ENCODE measurements at regions not wholly inside any gene's neighbourhood (a gene's known extent, or its start where the extent isn't known, plus 50 kb on each side); places are given as distances from the start of the nearest gene placed in this dataset.

DNA sequence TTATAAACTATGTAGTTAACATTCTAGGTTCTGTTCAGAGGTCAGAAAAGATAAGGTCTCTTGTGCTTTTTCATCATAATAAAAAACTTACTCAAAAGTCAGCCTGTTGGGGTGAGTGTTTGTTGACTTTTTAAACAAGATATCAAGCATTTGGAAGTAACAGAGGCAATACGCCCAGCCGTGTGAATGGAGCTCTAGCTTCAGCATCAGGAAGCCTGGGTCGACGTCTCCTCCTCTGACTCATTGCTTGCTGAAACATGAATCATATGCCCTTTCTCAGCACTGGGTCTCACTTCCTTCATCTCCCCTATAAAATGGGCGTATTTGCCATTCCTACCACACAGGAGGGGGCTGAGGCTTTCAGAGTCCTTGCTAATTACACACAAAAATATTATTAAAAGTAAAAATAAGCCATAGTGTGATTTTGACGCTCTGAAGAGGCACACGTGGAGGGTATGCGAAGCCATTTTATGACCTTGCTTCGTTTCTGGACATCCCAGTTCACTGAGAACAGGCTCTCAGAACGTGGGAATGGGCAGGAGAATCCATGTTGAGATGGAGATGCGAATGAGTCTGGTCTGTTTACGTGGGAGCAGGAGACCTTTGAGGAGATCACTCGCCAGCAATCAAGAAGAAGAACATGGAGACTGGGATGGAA, 220.8 kb upstream of the TPRG1 start:
- no peak for TF ChIP-seq EZH2 (IDR thresholded peaks at IDR 0.05; ENCODE audit: borderline replicate concordance, low read length)
- TF ChIP-seq, protein P1, sequence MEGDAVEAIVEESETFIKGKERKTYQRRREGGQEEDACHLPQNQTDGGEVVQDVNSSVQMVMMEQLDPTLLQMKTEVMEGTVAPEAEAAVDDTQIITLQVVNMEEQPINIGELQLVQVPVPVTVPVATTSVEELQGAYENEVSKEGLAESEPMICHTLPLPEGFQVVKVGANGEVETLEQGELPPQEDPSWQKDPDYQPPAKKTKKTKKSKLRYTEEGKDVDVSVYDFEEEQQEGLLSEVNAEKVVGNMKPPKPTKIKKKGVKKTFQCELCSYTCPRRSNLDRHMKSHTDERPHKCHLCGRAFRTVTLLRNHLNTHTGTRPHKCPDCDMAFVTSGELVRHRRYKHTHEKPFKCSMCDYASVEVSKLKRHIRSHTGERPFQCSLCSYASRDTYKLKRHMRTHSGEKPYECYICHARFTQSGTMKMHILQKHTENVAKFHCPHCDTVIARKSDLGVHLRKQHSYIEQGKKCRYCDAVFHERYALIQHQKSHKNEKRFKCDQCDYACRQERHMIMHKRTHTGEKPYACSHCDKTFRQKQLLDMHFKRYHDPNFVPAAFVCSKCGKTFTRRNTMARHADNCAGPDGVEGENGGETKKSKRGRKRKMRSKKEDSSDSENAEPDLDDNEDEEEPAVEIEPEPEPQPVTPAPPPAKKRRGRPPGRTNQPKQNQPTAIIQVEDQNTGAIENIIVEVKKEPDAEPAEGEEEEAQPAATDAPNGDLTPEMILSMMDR (conservative IDR thresholded peaks at IDR 0.05 in 1 of 2, IDR thresholded peaks at IDR 0.05 in 1 of 2; ENCODE audit: extremely low read depth in 1 of 2, insufficient read depth in 1 of 2, low read depth in 1 of 2, low read length in 2 of 2), result no peak
